T-helper 1 cell (primary cell): ENCODE measurements at regions not wholly inside any gene's neighbourhood (a gene's known extent, or its start where the extent isn't known, plus 50 kb on each side); places are given as distances from the start of the nearest gene placed in this dataset.
"Not testable (repeated sequence)": the region's sequence is repeated elsewhere in the genome, so short reads cannot be mapped to it uniquely, and the experiment has no call there.

ENCODE experiments used
- DNase-seq, 5 donors: peaks; one replicate each; pipeline ENCODE4 v3.0.0-alpha.2; 2012 to 2020

DNA sequence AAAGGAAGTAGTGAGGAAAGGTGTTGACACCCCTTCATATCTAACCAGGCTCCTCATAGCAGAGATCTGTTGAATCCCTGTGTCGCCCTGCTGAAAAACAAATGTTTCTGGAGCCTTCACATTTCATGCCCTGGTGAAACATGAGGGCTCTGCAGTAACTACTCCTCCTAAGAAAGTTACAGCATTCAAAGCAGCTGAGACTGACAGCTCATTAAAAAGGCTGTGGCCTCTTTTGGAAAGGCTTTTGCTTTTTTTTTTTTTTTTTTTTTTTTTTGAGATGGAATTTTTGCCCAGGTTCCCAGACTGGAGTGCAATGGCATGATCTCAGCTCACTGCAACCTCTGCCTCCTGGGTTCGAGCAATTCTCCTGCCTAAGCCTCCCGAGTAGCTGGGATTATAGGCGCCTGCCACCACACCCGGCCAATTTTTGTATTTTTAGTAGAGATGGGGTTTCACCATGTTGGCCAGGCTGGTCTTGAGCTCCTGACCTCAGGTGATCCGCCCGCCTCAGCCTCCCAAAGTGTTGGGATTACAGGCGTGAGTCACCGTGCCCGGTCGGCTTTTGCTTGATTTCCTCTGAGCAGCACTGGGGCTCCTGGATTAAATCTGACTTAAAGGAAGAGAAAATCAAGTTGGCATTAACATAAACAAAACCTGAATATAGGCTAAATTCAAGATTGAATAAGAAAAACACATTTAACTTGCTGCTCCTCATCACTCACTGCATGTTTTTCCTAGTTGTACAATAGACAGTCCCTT, 112.9 kb downstream of the PCSK1 start:
- not testable (repeated sequence) for DNase-seq

DNA sequence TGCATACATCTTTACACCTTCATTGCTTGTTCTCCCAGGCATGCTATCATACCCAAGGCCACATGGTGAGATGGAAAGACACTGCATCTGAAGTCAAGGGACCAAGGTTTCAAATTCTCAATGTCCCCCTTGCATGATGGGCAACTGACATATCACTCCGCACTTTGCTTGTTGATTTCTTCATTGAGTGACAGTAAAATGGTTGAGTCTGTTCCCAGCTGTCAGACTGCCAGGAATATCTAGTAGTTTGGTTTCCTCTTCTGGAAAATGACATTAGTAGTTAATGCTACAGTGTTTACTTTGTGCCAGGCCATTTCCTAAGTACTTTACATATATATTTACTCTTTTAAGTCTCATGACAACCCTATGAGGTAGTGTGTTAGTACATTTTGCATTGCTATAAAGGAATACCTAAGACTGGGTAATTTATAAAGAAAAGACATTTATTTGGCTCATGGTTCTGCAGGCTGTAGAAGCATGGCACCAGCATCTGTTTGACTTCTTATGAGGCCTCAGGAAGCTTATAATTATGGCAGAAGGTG, 114.4 kb downstream of the PCSK1 start:
- DNase-seq = no peak

DNA sequence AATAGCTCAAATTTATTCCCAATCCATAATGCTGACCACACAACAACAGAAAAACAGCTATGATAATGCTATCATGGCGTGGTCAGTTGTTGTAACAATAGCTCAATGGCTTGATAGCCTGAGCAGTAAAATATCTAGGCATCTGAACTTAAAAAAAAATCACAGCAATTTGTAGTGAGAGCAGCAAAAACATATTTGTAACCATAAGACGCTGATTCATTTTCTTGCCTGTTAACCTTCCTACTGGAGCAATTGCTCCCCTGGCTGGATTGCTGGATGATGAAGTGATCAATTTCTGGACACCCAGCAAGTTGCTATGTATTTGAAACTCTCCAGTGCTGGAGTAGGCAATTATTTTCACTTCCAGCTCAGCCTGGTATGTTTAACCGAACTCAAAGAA, 115.1 kb downstream of the PCSK1 start:
- no peak for DNase-seq

DNA sequence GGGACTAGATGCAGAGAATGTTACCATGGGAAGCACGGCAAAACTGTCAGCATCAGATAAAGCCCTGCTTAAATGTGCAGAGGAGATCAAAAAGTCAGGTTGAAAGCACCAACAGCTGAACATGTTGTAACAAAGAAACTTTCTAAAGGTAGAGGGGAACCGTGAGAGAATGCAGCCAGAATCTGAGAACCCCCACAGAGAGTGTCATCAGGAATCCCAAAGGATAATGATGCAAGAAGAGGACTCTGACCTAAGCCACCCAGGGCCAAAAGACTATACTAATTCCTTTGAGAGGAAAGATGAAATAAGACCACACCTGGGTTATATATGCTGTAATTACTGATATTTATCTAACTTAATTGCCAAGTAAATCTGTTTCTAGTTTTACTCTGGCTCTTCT, 116.6 kb downstream of the PCSK1 start:
- DNase-seq = no peak

DNA sequence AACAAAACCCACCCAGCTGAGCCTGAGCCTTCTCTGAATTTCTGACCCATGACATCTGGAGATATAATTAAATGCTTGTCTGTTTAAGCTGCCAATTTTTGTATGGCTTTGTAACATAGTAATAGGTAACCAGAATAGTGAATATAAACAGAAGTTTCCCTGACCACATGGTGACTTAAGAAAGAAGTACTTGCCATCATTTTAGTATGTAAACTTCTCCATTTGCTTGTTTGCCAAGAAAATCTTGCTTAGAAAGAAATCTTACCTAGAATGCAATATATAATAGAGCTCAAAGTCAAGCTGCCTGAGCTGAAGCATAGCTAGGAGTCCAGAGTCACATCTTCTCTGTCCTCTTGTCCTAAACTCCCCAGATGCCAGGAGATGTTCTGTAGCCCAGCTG, 117.0 kb downstream of the PCSK1 start:
- no peak for DNase-seq

DNA sequence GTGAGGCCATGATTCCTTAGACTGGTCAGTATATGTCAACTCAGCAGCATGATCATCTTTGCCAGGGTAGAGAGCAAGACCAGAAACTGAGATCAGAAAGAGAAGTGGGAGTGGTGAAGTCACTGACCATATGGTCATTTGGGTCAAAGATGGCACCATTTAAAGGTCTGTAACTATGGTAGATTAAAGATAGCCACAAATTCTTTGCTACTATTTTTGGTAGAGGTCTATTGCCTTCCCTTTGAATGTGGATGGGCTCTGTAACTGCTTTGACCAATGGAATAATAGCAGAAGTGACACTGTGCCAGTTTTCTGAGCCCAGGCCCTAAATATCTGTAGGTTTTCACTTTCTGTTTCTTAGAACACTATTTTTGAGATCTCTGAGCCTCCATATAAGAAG, 117.6 kb downstream of the PCSK1 start:
- no peak for DNase-seq

DNA sequence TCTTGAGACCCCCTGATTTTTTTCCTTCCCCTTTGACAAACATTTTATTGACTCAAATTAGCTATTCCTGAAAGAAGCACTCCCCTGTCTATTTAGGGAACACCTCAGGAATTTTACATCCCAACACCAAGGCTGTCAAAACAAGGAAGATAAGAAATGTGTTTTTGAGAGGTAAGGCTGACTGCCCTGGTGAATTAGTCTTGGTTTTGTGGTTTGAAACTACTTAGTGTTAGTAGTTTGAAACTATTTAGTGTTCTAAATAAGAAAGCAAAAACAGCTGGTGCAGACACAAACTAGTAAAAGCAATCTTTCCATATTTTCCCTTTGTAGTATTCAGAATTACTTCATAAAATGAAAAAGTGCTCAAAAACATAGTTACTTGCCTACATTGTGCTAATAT, 120.7 kb downstream of the PCSK1 start:
- no peak for DNase-seq

DNA sequence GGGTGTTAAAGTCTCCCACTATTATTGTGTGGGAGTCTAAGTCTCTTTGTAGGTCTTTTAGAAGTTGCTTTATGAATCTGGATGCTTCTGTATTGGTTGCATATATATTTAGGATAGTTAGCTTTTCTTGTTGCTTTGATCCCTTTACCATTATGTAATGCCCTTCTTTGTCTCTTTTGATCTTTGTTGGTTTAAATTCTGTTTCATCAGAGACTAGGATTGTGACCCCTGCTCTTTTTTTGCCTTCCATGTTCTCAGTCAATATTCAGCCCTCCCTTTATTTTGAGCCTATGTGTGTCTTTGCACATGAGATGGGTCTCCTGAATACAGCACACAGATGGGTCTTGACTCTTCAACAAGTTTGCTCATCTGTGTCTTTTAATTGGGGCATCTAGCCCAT, 126.0 kb downstream of the PCSK1 start:
- not testable (repeated sequence) for DNase-seq

DNA sequence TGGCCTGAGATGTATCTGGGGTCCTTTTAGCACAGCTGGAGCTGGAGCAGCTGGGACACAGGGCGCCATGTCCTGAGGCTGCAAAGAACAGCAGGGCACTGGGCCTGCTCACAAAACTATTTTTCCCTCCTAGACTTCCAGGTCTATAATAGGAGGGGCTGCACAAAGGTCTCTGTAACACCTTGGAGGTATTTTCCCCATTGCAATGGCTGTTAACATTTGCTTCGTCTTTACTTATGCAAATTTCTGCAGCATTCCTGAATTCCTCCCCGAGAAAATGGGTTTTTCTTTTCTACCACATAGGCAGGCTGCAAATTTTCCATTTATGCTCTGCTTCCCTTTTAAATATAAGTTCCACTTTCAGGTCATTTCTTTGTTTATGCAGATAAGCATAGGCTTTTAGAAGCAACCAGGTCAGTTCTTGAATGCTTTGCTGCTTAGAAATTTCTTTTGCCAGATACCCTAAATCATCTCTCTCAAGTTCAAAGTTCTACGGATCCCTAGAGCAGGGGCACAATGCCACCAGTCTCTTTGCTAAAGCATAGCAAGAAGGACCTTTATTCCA, 130.8 kb downstream of the PCSK1 start:
- no peak for DNase-seq

DNA sequence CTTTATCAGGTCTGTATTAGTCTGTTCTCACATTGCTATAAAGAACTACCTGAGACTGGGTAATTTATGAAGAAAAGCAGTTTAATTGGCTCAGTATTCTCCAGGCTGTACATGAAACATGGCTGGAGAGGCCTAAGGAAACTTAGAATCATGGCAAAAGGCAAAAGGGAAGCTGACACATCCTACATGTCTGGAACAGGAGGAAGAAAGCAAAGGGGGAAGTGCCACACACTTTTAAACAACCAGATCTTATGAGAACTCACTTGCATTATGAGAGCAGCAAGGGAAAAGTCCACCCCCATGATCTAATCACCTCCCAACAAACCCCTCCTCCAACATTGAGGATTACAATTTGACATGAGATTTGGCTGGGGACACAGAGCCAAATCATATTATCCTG, 132.1 kb downstream of the PCSK1 start:
- DNase-seq = no peak

DNA sequence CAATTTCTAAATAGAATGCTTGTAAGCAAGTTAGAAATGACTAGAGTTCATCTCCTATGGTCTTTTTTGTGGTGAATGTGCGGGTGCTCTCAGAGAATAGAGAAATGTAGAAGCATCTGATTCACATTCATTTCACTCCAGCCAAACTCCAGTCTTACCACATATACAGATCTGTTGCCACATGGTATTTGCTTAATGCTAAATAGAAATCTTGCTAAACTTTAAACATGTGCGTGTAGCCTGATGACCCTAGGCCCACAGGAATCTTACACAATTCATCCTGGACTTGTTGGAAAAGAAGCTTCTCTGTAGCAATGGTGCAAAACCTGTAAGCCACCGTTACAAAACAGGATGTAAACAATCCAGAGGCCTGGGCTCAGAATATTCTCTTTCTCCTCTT, 135.2 kb downstream of the PCSK1 start:
- peak in 1 of 5 donors; percentile 54 for DNase-seq

DNA sequence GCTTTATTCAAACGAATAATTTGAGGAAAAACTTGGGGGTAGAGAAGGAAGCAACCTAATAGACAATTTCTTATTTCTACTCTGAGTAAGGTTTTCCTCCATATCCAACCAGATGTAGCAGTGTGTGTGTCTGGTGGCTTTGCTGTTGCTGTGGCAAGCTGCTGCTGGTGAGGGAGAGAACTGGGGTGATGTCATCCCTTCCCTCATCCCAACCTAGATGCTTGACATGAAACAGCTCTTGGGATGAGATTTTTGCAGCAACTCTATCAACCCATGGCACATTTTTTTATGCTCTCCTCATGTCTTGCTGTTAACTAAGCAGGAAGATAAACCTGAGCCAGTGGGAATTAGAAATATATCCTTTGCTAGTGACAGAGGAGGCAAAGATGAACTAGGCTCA, 135.8 kb downstream of the PCSK1 start:
- no peak for DNase-seq

DNA sequence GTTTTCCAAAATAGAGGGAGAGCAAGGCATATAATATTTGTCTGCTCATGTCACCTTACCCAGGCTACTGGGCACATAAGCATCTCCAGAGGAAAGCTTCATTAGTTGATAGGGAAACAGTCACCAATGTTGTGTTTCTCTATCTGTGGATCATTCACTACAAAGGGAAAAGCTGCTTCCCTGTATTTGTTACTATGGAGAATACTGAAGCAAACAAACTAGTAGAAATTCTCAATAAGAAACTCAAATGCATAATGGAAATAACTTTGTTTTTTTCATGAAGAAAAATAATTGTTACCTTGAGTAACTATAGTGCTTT, 138.2 kb downstream of the PCSK1 start:
- DNase-seq = no peak

DNA sequence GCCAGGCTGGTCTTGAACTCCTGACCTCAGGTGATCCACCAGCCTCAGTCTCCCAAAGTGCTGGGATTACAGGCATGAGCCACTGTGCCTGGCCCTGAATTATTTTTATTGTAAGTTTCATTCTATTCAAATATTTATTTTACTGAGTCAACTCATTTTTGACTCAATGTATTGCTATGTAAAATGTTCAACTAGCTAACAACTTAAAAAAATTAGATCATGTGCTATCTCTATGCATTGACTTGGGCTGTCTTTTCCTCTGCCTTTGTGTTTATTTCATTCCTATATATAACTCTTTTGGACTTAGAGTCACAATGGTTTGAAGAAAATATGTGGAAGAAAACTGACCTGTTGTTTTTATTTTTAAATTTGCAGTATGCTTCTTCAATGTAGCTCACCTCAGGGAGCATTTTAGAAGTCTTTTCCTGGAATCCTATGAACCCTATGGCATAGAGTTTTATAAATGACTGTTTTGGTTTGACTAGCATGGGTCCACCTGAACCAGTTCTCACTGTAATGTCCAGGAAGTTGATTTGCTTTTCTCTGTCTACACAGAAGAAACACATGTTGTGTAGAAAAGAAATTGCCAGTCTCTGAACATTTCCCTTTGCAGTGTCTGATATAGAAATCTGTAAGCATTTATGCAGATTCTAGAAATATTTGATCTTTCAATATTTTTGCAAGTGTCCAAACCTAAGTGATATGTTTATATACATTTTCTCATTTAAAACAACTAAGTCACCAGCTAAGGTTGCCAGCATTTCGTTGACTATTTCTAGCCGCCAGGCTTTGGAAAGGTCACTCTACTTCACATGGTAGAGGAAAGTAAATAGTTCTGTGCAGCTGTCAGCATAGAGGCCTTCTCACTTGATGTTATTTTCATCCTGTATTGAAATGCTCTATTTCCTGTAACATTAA, 138.8 kb downstream of the PCSK1 start:
- DNase-seq = no peak

DNA sequence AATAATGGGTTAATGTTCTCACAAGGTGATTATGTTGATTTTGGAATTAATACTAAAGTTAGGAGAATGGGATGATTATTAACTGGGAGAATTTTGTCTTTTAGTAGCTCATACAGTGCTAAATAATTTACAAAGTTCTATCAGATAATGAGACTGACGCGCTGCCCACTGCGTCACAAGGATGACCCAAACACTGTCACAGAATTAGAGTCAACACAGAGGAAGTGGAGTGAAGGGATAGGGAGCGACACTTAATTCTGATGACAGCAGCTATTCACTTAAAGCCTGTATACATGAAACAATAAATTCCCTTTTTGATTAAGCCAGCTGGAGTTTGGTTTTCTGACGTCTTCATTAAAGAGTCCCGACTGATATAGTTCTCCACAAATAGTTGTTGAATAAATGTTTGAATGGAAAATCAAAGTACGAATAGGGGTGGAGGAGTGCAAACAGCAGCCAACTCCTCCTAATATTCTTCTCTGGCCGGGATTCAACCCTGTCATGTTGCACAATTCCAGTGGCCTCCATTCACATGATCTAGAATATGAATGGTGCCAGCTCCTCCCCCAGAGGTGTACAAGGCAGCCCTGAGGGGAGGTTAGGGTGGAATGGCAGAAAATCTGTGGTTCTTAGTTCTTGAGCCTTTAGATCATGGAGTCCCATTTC, 140.3 kb downstream of the PCSK1 start:
- DNase-seq = no peak

DNA sequence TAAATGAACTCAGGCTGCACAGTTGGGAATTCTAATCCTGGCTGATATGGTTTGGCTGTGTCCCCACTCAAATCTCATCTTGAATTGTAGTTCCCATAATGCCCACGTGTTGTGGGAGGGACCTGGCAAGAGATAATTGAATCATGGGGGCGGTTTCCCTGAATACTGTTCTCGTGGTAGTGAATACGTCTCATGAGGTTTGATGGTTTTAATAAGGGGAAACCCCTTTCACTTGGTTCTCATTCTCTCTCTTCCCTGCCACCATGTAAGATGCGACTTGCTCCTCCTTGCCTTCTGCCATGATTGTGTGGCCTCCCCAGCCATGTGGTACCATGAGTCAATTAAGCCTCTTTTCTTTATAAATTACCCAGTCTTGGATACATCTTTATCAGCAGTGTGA, 143.8 kb downstream of the PCSK1 start:
- DNase-seq = not testable (repeated sequence)

DNA sequence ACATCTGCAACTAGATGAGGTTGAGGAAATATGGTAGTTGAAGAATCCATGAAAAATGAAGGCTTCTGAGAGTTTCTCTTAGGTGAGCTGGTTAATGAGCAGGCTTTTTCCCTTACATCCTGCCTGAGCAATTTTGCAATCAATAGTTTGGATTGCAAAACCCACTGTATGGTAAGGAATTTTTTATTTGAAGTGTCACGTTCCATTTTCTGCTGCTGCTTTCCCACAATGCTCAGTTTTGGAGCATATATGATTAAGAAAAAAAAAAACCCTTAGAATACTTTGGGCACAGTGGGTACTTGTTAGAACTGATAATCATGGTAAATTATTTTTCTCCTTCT, 144.2 kb downstream of the PCSK1 start:
- DNase-seq = no peak

DNA sequence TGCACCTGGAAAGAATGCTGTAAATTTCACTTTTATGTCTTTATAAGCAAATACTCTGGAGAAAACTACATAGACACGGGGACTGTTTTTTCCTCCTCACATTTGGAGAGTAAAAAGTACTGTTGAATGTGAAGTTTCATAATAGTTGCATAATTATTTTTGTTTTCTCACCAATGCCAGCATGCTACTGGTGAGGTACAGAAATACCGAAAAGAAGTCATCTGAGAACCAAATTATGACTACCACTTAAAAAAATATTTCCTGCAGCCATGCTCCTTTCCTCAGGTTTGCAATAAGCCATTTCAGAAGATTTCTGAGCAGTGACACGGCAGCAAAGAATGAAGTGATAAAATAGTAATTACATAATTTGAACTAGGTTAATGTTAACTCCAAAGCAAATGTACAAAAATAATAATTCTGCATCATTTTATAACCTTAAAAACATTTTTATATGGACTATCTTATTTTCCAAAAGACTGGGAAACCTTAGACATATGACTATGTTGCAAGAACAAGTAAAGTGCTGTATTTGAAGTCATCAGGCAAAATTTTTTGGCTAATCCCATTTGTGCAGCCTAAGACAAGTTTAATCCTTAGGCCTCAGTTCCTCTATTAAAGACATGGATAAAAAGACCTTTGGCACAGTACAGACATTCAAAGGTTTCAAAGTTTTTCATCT, 144.7 kb downstream of the PCSK1 start:
- peak in 1 of 5 donors; percentile 61 for DNase-seq

DNA sequence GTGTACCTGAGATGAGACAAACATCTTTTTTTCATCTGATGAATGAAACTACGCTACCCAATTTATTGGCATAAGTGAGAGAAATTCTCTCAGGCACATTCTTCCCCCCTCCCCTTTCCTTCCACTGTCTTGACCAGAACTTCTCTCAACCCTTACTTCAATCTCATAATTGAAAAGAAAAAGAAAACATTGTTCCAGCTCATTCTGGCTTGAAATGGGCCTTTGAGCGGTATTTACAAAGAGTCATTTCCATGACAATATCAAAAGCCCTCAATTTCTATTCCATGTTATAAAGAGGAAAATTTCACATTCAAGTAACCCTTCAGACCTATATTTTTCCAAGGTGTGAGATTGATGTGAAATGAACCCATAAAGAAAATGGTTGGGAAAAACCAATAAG, 145.9 kb downstream of the PCSK1 start:
- DNase-seq = no peak

DNA sequence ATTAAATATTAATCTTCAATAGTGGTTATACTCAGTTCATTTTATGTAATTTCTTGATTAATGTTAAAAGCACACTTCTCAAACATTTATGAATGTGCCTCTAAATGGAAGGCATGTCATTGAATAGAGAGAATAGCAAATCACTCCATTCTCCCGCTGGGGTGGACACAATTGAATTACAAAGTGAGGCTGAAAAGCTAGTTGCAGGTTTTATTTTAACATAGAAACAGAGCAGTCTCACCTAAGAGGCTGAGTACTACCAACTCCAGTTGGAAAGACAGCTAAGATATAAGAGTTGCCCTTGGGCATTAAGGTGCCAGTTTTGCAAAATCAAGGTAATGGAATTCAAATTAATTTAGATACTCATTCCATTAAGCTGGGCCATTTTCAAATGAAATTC, 147.2 kb downstream of the PCSK1 start:
- DNase-seq = no peak

DNA sequence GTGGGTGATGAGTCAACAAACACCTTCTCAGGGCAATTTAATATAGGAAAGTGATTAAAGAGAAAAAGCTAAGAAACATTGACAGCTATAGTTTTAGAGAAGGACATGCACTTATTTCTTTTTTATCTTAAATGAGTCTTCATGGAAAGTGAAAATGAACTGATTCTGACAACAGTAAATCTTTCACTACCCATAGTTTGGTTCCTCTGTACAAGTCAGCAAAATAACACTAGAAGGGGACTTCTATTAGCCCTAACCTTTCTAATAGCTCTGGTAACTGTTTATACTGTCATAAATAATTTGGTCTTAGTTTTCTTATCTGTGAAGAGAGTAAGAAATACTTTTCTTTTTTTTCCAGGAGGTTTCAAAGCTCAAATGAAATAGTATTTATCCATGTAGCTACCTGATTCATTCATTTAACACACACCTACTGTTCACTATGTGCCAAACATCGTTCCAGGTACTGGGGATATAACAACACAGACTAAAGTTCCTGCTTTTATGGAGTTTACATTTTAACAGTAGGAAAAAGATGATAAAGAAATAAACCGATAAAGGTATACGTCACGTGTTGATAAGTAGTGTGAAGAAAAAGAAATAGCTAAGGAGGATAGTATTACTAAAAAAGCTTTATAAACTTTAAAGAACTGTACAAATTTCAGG, 148.2 kb downstream of the PCSK1 start:
- DNase-seq = peak in 1 of 5 donors; percentile 14

DNA sequence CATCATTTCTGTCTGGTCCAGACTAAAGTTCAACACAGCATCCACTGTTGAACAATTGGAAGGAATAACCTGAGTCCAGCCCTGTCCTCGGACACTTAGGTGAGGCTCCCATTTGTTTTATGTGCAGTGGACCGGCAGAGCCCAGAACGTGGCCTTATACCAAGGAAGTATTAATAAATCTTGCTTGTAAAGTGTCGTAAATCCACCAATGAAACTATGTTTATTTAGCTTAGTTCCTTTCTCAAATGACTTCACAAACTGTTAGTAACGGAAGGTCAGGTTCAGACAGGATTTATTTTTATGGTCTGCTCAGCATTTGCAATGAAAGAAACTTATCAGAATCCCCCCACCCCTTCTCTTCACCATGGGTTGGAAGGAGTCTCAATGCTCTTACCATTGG, 149.5 kb downstream of the PCSK1 start:
- no peak for DNase-seq
